ENCODE measurements at regions not wholly inside any gene's neighbourhood (a gene's known extent, or its start where the extent isn't known, plus 50 kb on each side); places are given as distances from the start of the nearest gene placed in this dataset.

DNA sequence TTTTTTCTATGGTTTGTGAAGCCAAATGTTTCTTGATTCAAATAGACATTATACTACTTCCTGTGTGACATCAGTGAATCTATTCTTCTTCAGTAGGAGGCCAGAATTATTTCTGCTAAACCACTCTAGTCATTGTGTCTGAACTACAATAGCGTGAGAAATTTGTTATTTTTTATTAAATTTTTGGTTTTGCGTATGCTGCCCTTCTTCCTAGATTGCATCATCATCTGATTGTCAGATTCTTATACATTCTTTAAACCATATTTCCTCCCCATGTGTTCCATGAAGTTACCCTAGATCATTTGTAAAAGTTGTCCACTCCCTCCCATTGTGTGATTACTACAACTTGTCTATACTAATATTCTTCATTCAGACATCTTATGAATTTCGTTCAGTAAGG is 187.8 kb upstream of the SPRY2 start:
- H3K4me1 Mint-ChIP-seq, result no peaks in the 10 kb centered on the region
- H3K4me1 ChIP-seq (ENCODE audit: control insufficient read depth in 2 of 2, insufficient read depth in 2 of 2, low read length in 2 of 2), result no peaks in the 10 kb centered on the region
- H3K27me3 Mint-ChIP-seq, result no peaks in the 10 kb centered on the region
- ChIA-PET CTCF (no interaction called here), POLR2A (no interaction called here)
- no peak overlapping the region for H3K27ac ChIP-seq (ENCODE audit: low read length in 2 of 2)
- H2AFZ ChIP-seq (ENCODE audit: insufficient read depth, low read depth, low read length, poor library complexity, severe bottlenecking), result no peak overlapping the region
- DNase-seq, result no peak
- no peak overlapping the region for H3K9ac ChIP-seq (ENCODE audit: low read length)
- ATAC-seq (ENCODE audit: low read depth), result no peak
- H3K36me3 ChIP-seq (replicated peaks in 1 of 2; ENCODE audit: control extremely low read depth in 1 of 2, control insufficient read depth in 1 of 2, extremely low read depth in 1 of 2, insufficient read depth in 2 of 2, low read length in 1 of 2), result no peaks in the 10 kb centered on the region
- no peak overlapping the region for H3K27ac Mint-ChIP-seq
- TF ChIP-seq, protein P1, sequence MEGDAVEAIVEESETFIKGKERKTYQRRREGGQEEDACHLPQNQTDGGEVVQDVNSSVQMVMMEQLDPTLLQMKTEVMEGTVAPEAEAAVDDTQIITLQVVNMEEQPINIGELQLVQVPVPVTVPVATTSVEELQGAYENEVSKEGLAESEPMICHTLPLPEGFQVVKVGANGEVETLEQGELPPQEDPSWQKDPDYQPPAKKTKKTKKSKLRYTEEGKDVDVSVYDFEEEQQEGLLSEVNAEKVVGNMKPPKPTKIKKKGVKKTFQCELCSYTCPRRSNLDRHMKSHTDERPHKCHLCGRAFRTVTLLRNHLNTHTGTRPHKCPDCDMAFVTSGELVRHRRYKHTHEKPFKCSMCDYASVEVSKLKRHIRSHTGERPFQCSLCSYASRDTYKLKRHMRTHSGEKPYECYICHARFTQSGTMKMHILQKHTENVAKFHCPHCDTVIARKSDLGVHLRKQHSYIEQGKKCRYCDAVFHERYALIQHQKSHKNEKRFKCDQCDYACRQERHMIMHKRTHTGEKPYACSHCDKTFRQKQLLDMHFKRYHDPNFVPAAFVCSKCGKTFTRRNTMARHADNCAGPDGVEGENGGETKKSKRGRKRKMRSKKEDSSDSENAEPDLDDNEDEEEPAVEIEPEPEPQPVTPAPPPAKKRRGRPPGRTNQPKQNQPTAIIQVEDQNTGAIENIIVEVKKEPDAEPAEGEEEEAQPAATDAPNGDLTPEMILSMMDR (IDR thresholded peaks at IDR 0.05), result no peak
- TF ChIP-seq EZH2 (IDR thresholded peaks at IDR 0.05; ENCODE audit: borderline replicate concordance, insufficient read depth, low read depth, low read length, poor library complexity, severe bottlenecking), result no peak
- H3K9me3 ChIP-seq (ENCODE audit: control extremely low read depth in 1 of 3, control insufficient read depth in 2 of 3, insufficient read depth in 1 of 3, low read length in 2 of 3), result no peaks in the 10 kb centered on the region
- H3K4me3 ChIP-seq (ENCODE audit: control extremely low read depth in 1 of 5, extremely low read depth in 1 of 5, insufficient read depth in 1 of 5, low read depth in 2 of 5, low read length in 4 of 5), result no peak overlapping the region
- intact Hi-C loops (cut with micrococcal nuclease), result no loop called here
- H3K27me3 ChIP-seq (replicated peaks in 1 of 4; ENCODE audit: control extremely low read depth in 1 of 4, control insufficient read depth in 3 of 4, insufficient read depth in 4 of 4, low read length in 3 of 4), result no peaks in the 10 kb centered on the region
- no CpG with 5 or more reads among the region's 3 CpGs for WGBS (ENCODE audit: insufficient coverage)
- no peak overlapping the region for H3K4me2 ChIP-seq (replicated peaks; ENCODE audit: low read depth, low read length, poor library complexity, severe bottlenecking)
- no peaks in the 10 kb centered on the region for H3K79me2 ChIP-seq (ENCODE audit: control insufficient read depth, insufficient read depth, low read length)
- H3K9me3 Mint-ChIP-seq (ENCODE audit: insufficient read depth), result peaks cover 4% of the 10 kb centered on the region
- no peak overlapping the region for H3K4me3 Mint-ChIP-seq
- H4K20me1 ChIP-seq (ENCODE audit: control insufficient read depth, insufficient read depth, low read length, poor library complexity, severe bottlenecking), result no peaks in the 10 kb centered on the region

DNA sequence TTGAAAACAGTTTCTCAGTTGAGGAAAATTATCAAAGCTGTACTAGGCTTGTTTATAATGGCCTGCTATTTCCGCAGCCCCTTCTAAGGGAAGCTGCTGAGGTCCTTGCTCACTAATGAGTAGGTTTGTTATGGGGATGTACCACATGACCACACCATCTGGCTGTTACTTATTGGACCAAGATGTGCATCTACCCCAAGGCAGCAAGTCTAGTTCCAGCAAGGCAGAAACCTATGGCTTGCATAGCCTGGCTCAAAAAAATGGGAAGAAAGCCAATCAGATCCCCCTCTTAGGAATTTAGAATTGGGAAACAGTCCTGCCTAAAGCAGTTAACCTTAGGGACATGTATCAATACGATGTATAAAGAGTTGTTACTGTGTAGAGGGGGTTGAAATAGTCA is 186.5 kb upstream of the SPRY2 start:
- ATAC-seq (ENCODE audit: low read depth), result no peak
- no peak overlapping the region for H2AFZ ChIP-seq (ENCODE audit: insufficient read depth, low read depth, low read length, poor library complexity, severe bottlenecking)

More for the DNA sequence above, 186.5 kb upstream of the SPRY2 start:
- H3K36me3 ChIP-seq (replicated peaks in 1 of 2; ENCODE audit: control extremely low read depth in 1 of 2, control insufficient read depth in 1 of 2, extremely low read depth in 1 of 2, insufficient read depth in 2 of 2, low read length in 1 of 2), result no peaks in the 10 kb centered on the region
- intact Hi-C loops (cut with micrococcal nuclease), result no loop called here
- Mint-ChIP-seq H3K27ac (no peak overlapping the region), H3K4me1 (no peaks in the 10 kb centered on the region), H3K27me3 (no peaks in the 10 kb centered on the region), H3K9me3 (ENCODE audit: insufficient read depth) (peaks cover 2% of the 10 kb centered on the region), H3K4me3 (no peak overlapping the region)
- ChIA-PET CTCF (no interaction called here), POLR2A (no interaction called here)
- H3K27me3 ChIP-seq (replicated peaks in 1 of 4; ENCODE audit: control extremely low read depth in 1 of 4, control insufficient read depth in 3 of 4, insufficient read depth in 4 of 4, low read length in 3 of 4), result no peaks in the 10 kb centered on the region
- no peak for DNase-seq
- H3K79me2 ChIP-seq (ENCODE audit: control insufficient read depth, insufficient read depth, low read length), result no peaks in the 10 kb centered on the region
- H4K20me1 ChIP-seq (ENCODE audit: control insufficient read depth, insufficient read depth, low read length, poor library complexity, severe bottlenecking), result no peaks in the 10 kb centered on the region
- no peaks in the 10 kb centered on the region for H3K4me1 ChIP-seq (ENCODE audit: control insufficient read depth in 2 of 2, insufficient read depth in 2 of 2, low read length in 2 of 2)
- no CpG with 5 or more reads among the region's 2 CpGs for WGBS (ENCODE audit: insufficient coverage)
- H3K27ac ChIP-seq (ENCODE audit: low read length in 2 of 2), result no peak overlapping the region
- TF ChIP-seq EZH2 (IDR thresholded peaks at IDR 0.05; ENCODE audit: borderline replicate concordance, insufficient read depth, low read depth, low read length, poor library complexity, severe bottlenecking), result no peak
- TF ChIP-seq, protein P1 (IDR thresholded peaks at IDR 0.05), result no peak
- no peak overlapping the region for H3K9ac ChIP-seq (ENCODE audit: low read length)
- no peaks in the 10 kb centered on the region for H3K9me3 ChIP-seq (ENCODE audit: control extremely low read depth in 1 of 3, control insufficient read depth in 2 of 3, insufficient read depth in 1 of 3, low read length in 2 of 3)
- no peak overlapping the region for H3K4me3 ChIP-seq (ENCODE audit: control extremely low read depth in 1 of 5, extremely low read depth in 1 of 5, insufficient read depth in 1 of 5, low read depth in 2 of 5, low read length in 4 of 5)
- no peak overlapping the region for H3K4me2 ChIP-seq (replicated peaks; ENCODE audit: low read depth, low read length, poor library complexity, severe bottlenecking)
